Neural cell (in vitro differentiated cells): ENCODE measurements at regions not wholly inside any gene's neighbourhood (a gene's known extent, or its start where the extent isn't known, plus 50 kb on each side); places are given as distances from the start of the nearest gene placed in this dataset.

Source experiments
- H2AFZ ChIP-seq: fragments of 200-600, 300-800 bp; sonication (generic), shearing (Covaris generic); 2 replicates; pipeline ENCODE4 v1.6.0; 2014; ENCODE audit warnings: low read depth, mild to moderate bottlenecking, antibody characterized with exemption, low read length, moderate library complexity
- H3F3A ChIP-seq: fragments of 200-600 bp; shearing (Covaris generic); 2 replicates; pipeline ENCODE4 v1.6.1; 2016; ENCODE audit warnings: mild to moderate bottlenecking, moderate library complexity, mixed read lengths, antibody characterized with exemption, low read length; ENCODE audit not compliant: insufficient read depth, poor library complexity, severe bottlenecking
- H3K27ac ChIP-seq: fragments of 200-600, 300-800 bp; sonication (generic), shearing (Covaris generic); 2 replicates; pipeline ENCODE4 v1.5.1; 2014; ENCODE audit warnings: mild to moderate bottlenecking, low read length, moderate library complexity
- H3K27me3 ChIP-seq: fragments of 300-800, 200-600 bp; sonication (generic), shearing (Covaris generic); 2 replicates; pipeline ENCODE4 v1.6.0; 2014; ENCODE audit warnings: mild to moderate bottlenecking, low read depth, low read length, moderate library complexity; ENCODE audit not compliant: insufficient read depth
- H3K36me3 ChIP-seq: fragments of 300-800, 200-600 bp; sonication (generic), shearing (Covaris generic); 2 replicates; pipeline ENCODE4 v1.5.1; 2014; ENCODE audit warnings: mild to moderate bottlenecking, antibody characterized with exemption, low read length, moderate library complexity; ENCODE audit not compliant: insufficient read depth
- H3K4me2 ChIP-seq: fragments of 300-800, 200-600 bp; sonication (generic), shearing (Covaris generic); 2 replicates; pipeline ENCODE4 v1.6.0; 2014; ENCODE audit warnings: mild to moderate bottlenecking, low read length
- H3K4me3 ChIP-seq: fragments of 300-800, 200-600 bp; sonication (generic), shearing (Covaris generic); 2 replicates; pipeline ENCODE4 v1.5.1; 2014; ENCODE audit warnings: mild to moderate bottlenecking, low read length, moderate library complexity
- H3K79me2 ChIP-seq: fragments of 200-600 bp; shearing (Covaris generic); replicated peaks from 2 replicates; pipeline ENCODE4 v1.6.0; 2014; ENCODE audit warnings: mild to moderate bottlenecking, low read length, moderate library complexity; ENCODE audit not compliant: insufficient read depth
- H3K9ac ChIP-seq: fragments of 300-800, 200-600 bp; sonication (generic), shearing (Covaris generic); 2 replicates; pipeline ENCODE4 v1.6.1; 2016; ENCODE audit warnings: mild to moderate bottlenecking, low read length, mixed read lengths
- H3K9me2 ChIP-seq: fragments of 200-600 bp; shearing (Covaris generic); 2 replicates; pipeline ENCODE4 v1.6.1; 2016; ENCODE audit warnings: mild to moderate bottlenecking, low read length, mixed read lengths; ENCODE audit not compliant: insufficient read depth
- H3K9me3 ChIP-seq: fragments of 200-600, 300-800 bp; sonication (generic), shearing (Covaris generic); 2 replicates; pipeline ENCODE4 v1.6.1; 2016; ENCODE audit warnings: mild to moderate bottlenecking, mixed run types, low read length, moderate library complexity, mixed read lengths
- H4K20me1 ChIP-seq: fragments of 200-600 bp; shearing (Covaris generic); 2 replicates; pipeline ENCODE4 v1.6.1; 2016; ENCODE audit warnings: mild to moderate bottlenecking, mixed run types; ENCODE audit not compliant: insufficient read depth
- EP300 ChIP-seq: fragments of 450-650 bp; conservative IDR thresholded peaks from 2 replicates; pipeline ENCODE4 v1.6.1; 2014; ENCODE audit warnings: antibody characterized with exemption, mild to moderate bottlenecking, moderate library complexity; ENCODE audit not compliant: poor library complexity, severe bottlenecking
- EZH2 ChIP-seq: fragments of 200-600, 300-800 bp; shearing (Covaris generic), sonication (generic); IDR thresholded peaks from 2 replicates; pipeline ENCODE4 v1.6.1; 2014; ENCODE audit warnings: antibody characterized with exemption, low read length, borderline replicate concordance, mild to moderate bottlenecking; ENCODE audit not compliant: insufficient read depth, poor library complexity, severe bottlenecking
- MXI1 ChIP-seq: fragments of 450-650 bp; conservative IDR thresholded peaks from 2 replicates; pipeline ENCODE4 v1.6.1; 2014; ENCODE audit warnings: antibody characterized with exemption, mild to moderate bottlenecking; ENCODE audit not compliant: poor library complexity, severe bottlenecking
- POLR2AphosphoS5 ChIP-seq: IDR thresholded peaks from 2 replicates; pipeline ENCODE4 v1.6.1; 2012
- RAD21 ChIP-seq: fragments of 450-650 bp; conservative IDR thresholded peaks from 2 replicates; pipeline ENCODE4 v1.6.1; 2014; ENCODE audit warnings: antibody characterized with exemption, mild to moderate bottlenecking, moderate library complexity
- SMC3 ChIP-seq: fragments of 450-650 bp; conservative IDR thresholded peaks from 2 replicates; pipeline ENCODE4 v1.6.1; 2014; ENCODE audit warnings: antibody characterized with exemption, mild to moderate bottlenecking, moderate library complexity; ENCODE audit not compliant: poor library complexity
- TAF1 ChIP-seq: IDR thresholded peaks from 2 replicates; pipeline ENCODE4 v1.6.1; 2012; ENCODE audit warnings: low read depth
- TF ChIP-seq, protein P1 (sequence below): IDR thresholded peaks from 2 replicates; pipeline ENCODE4 v1.6.1; 2012; ENCODE audit warnings: borderline replicate concordance
- TF ChIP-seq, protein P2 (sequence below): fragments of 450-650 bp; IDR thresholded peaks from 2 replicates; pipeline ENCODE4 v1.5.1; 2014; ENCODE audit warnings: antibody characterized with exemption, mild to moderate bottlenecking, moderate library complexity; ENCODE audit not compliant: poor library complexity, severe bottlenecking

- Histone ChIP-seq H4K20me1 (no peaks in the 10 kb centered on the region), H3K27ac (no peak overlapping the region)
Observed at GRCh38 chr22:48551061-48551460, 1276.6 kb downstream of the BRD1 start.

DNA sequence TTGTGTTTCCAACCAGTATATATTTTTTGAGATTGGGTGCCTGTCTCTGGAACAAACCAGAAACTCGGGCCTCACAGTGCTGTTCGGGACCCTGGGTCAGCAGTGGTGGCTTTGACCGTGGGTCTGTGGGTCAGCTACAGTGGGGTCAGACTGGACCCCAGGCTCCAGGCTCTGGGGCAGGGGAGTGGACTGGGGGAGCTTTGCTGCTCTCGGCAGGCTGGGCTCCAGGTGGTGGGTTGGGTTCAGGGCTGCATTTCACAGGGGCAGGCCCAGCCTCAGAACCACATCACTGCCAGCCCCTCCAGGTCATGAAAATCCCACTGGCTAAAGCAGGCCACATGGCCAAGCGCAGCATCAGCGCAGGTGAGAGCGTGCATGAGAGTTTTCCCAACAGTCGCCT is 1279.3 kb downstream of the BRD1 start:
- Histone ChIP-seq H3K27me3 (no peaks in the 10 kb centered on the region), H3K9me2 (no peaks in the 10 kb centered on the region), H3K79me2 (no peaks in the 10 kb centered on the region), H2AFZ (no peak overlapping the region), H3F3A (no peaks in the 10 kb centered on the region), H3K27ac (no peak overlapping the region), H3K36me3 (no peaks in the 10 kb centered on the region), H3K4me3 (no peak overlapping the region), H3K9me3 (no peaks in the 10 kb centered on the region), H3K4me2 (no peak overlapping the region), H4K20me1 (no peaks in the 10 kb centered on the region), H3K9ac (no peak overlapping the region)
- TF ChIP-seq, protein P1, sequence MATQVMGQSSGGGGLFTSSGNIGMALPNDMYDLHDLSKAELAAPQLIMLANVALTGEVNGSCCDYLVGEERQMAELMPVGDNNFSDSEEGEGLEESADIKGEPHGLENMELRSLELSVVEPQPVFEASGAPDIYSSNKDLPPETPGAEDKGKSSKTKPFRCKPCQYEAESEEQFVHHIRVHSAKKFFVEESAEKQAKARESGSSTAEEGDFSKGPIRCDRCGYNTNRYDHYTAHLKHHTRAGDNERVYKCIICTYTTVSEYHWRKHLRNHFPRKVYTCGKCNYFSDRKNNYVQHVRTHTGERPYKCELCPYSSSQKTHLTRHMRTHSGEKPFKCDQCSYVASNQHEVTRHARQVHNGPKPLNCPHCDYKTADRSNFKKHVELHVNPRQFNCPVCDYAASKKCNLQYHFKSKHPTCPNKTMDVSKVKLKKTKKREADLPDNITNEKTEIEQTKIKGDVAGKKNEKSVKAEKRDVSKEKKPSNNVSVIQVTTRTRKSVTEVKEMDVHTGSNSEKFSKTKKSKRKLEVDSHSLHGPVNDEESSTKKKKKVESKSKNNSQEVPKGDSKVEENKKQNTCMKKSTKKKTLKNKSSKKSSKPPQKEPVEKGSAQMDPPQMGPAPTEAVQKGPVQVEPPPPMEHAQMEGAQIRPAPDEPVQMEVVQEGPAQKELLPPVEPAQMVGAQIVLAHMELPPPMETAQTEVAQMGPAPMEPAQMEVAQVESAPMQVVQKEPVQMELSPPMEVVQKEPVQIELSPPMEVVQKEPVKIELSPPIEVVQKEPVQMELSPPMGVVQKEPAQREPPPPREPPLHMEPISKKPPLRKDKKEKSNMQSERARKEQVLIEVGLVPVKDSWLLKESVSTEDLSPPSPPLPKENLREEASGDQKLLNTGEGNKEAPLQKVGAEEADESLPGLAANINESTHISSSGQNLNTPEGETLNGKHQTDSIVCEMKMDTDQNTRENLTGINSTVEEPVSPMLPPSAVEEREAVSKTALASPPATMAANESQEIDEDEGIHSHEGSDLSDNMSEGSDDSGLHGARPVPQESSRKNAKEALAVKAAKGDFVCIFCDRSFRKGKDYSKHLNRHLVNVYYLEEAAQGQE, result no peak
- TF ChIP-seq MXI1 (no peak), RAD21 (no peak), TAF1 (no peak), POLR2AphosphoS5 (no peak), EZH2 (no peak), SMC3 (no peak), EP300 (no peak)
- TF ChIP-seq, protein P2, sequence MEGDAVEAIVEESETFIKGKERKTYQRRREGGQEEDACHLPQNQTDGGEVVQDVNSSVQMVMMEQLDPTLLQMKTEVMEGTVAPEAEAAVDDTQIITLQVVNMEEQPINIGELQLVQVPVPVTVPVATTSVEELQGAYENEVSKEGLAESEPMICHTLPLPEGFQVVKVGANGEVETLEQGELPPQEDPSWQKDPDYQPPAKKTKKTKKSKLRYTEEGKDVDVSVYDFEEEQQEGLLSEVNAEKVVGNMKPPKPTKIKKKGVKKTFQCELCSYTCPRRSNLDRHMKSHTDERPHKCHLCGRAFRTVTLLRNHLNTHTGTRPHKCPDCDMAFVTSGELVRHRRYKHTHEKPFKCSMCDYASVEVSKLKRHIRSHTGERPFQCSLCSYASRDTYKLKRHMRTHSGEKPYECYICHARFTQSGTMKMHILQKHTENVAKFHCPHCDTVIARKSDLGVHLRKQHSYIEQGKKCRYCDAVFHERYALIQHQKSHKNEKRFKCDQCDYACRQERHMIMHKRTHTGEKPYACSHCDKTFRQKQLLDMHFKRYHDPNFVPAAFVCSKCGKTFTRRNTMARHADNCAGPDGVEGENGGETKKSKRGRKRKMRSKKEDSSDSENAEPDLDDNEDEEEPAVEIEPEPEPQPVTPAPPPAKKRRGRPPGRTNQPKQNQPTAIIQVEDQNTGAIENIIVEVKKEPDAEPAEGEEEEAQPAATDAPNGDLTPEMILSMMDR, result no peak

More at GRCh38 chr22:48551061-48551460, 1276.6 kb downstream of the BRD1 start:
- H3K9ac ChIP-seq, result no peak overlapping the region
- H3K36me3 ChIP-seq, result no peaks in the 10 kb centered on the region
- H3K9me3 ChIP-seq, result no peaks in the 10 kb centered on the region
- no peaks in the 10 kb centered on the region for H3F3A ChIP-seq
- H3K4me3 ChIP-seq, result no peak overlapping the region
- H3K27me3 ChIP-seq, result no peaks in the 10 kb centered on the region
- TF ChIP-seq RAD21, result no peak
- TF ChIP-seq POLR2AphosphoS5, result no peak
- TF ChIP-seq, protein P1, result no peak
- TF ChIP-seq MXI1, result no peak
- TF ChIP-seq EP300, result no peak
- TF ChIP-seq, protein P2, result no peak
- no peak for TF ChIP-seq SMC3
- TF ChIP-seq EZH2, result no peak
- no peak for TF ChIP-seq TAF1
- no peaks in the 10 kb centered on the region for H3K79me2 ChIP-seq
- no peaks in the 10 kb centered on the region for H3K9me2 ChIP-seq
- H3K4me2 ChIP-seq, result no peak overlapping the region
- H2AFZ ChIP-seq, result no peak overlapping the region
